ENCODE measurements at regions not wholly inside any gene's neighbourhood (a gene's known extent, or its start where the extent isn't known, plus 50 kb on each side); places are given as distances from the start of the nearest gene placed in this dataset.

- H3K9me2 ChIP-seq (ENCODE audit: insufficient read depth) = no peaks in the 10 kb centered on the region
- H3K27me3 ChIP-seq (ENCODE audit: insufficient read depth, low read depth) = no peaks in the 10 kb centered on the region
- CTCF ChIA-PET = no interaction called here
- H3K4me2 ChIP-seq = peak overlapping the region; percentile 7; the same call in 1 of the 2 replicates
- H2AFZ ChIP-seq = peak overlapping the region; percentile 56
- H3K4me3 ChIP-seq = no peak overlapping the region
- no peak overlapping the region for H3K27ac ChIP-seq
- no peaks in the 10 kb centered on the region for H3K79me2 ChIP-seq (ENCODE audit: low read depth)
- no peak for TF ChIP-seq EZH2 (IDR thresholded peaks at IDR 0.05; ENCODE audit: low read depth)
- no peak for TF ChIP-seq CTCF (conservative IDR thresholded peaks at IDR 0.05)
- H3K4me1 ChIP-seq (replicated peaks; ENCODE audit: insufficient read depth) = 0 out of 2 replicates have a peak, but pooled peaks cover 3% of the 10 kb centered on the region
- H3K9me3 ChIP-seq (ENCODE audit: insufficient read depth, low read depth) = 0 out of 2 replicates have a peak, but pooled peaks cover 3% of the 10 kb centered on the region
- H3F3A ChIP-seq (ENCODE audit: insufficient read depth, low read depth) = no peaks in the 10 kb centered on the region
- POLR2A ChIA-PET (ENCODE audit: unreplicated experiment) = no interaction called here
- intact Hi-C loops (cut with micrococcal nuclease; ENCODE audit: unreplicated experiment) = loop anchor here (10.0 kb wide), 1 partner anchor 518 kb away; no protein-coding TSS in a partner anchor
- no peaks in the 10 kb centered on the region for H4K20me1 ChIP-seq (ENCODE audit: insufficient read depth)
- no peak for DNase-seq
- H3K36me3 ChIP-seq (ENCODE audit: low read depth) = no peaks in the 10 kb centered on the region
- no TSS peak for BruUV-seq (replicated peaks)
These were observed 169.8 kb downstream of the ADGRL4 start for GRCh38 chr1:78836726-78837125.

- POLR2A ChIA-PET (ENCODE audit: unreplicated experiment) = interaction anchor here (0.7 kb wide), 1 partner anchor 483 kb away, joined by 6 read pairs; no protein-coding TSS in a partner anchor
These were observed 166.7 kb downstream of the ADGRL4 start for GRCh38 chr1:78839704-78840277.

More at GRCh38 chr1:78839704-78840277, 166.7 kb downstream of the ADGRL4 start:
- Histone ChIP-seq H3K4me2 (no peak overlapping the region), H3K9me3 (ENCODE audit: insufficient read depth, low read depth) (no peaks in the 10 kb centered on the region), H3K4me3 (no peak overlapping the region), H3K27ac (no peak overlapping the region), H4K20me1 (ENCODE audit: insufficient read depth) (no peaks in the 10 kb centered on the region), H3K36me3 (ENCODE audit: low read depth) (no peaks in the 10 kb centered on the region), H3K27me3 (ENCODE audit: insufficient read depth, low read depth) (no peaks in the 10 kb centered on the region), H2AFZ (no peak overlapping the region), H3K9me2 (ENCODE audit: insufficient read depth) (no peaks in the 10 kb centered on the region), H3F3A (ENCODE audit: insufficient read depth, low read depth) (no peaks in the 10 kb centered on the region), H3K79me2 (ENCODE audit: low read depth) (no peaks in the 10 kb centered on the region), H3K4me1 (replicated peaks; ENCODE audit: insufficient read depth) (no peaks in the 10 kb centered on the region)
- DNase-seq = peak in 1 of 2 experiments; percentile 6
- TF ChIP-seq EZH2 (IDR thresholded peaks at IDR 0.05; ENCODE audit: low read depth) (no peak), CTCF (conservative IDR thresholded peaks at IDR 0.05) (peak; percentile 90)
- CTCF ChIA-PET = interaction anchor here (0.6 to 0.7 kb wide), 3 partner anchors 21 to 429 kb away, joined by 3 to 6 read pairs (median 5); no protein-coding TSS in a partner anchor
- intact Hi-C loops (cut with micrococcal nuclease; ENCODE audit: unreplicated experiment) = loop anchor here (5.0 to 10.0 kb wide), 2 partner anchors 358 to 515 kb away; no protein-coding TSS in a partner anchor
- BruUV-seq (replicated peaks) = no TSS peak
